SHP77 treated with DMSO at 0.1 percent for 48 hours (cell line): ENCODE measurements at regions not wholly inside any gene's neighbourhood (a gene's known extent, or its start where the extent isn't known, plus 50 kb on each side); places are given as distances from the start of the nearest gene placed in this dataset.
"Not testable (repeated sequence)": the region's sequence is repeated elsewhere in the genome, so short reads cannot be mapped to it uniquely, and the experiment has no call there.

Experiments used
- DNase-seq: peaks from one replicate; lab custom pipeline; 2025; lab: John Stamatoyannopoulos, UW

- DNase-seq: no peak
Measured at GRCh38 chr4:60344908-60345307, 855.2 kb upstream of the ADGRL3 start.

GRCh38 chr4:60345392-60345791 lies 854.7 kb upstream of the ADGRL3 start:
- no peak for DNase-seq

- no peak for DNase-seq
Measured at GRCh38 chr4:60359746-60360367, 840.3 kb upstream of the ADGRL3 start.

GRCh38 chr4:60365176-60365575 lies 835.0 kb upstream of the ADGRL3 start:
- no peak for DNase-seq

GRCh38 chr4:60366661-60367060 lies 833.5 kb upstream of the ADGRL3 start:
- no peak for DNase-seq

- no peak for DNase-seq
Measured at GRCh38 chr4:60368986-60369385, 831.1 kb upstream of the ADGRL3 start.

- DNase-seq: no peak
Measured at GRCh38 chr4:60378010-60378409, 822.1 kb upstream of the ADGRL3 start.

GRCh38 chr4:60384516-60384915 lies 815.6 kb upstream of the ADGRL3 start:
- no peak for DNase-seq

GRCh38 chr4:60389633-60390032 lies 810.5 kb upstream of the ADGRL3 start:
- no peak for DNase-seq

- DNase-seq: peak; percentile 10
Measured at GRCh38 chr4:60396341-60397049, 803.6 kb upstream of the ADGRL3 start.

GRCh38 chr4:60400593-60400992 lies 799.5 kb upstream of the ADGRL3 start:
- DNase-seq: no peak

GRCh38 chr4:60404027-60404426 lies 796.1 kb upstream of the ADGRL3 start:
- no peak for DNase-seq

GRCh38 chr4:60422439-60422838 lies 777.7 kb upstream of the ADGRL3 start:
- DNase-seq: no peak

GRCh38 chr4:60423573-60424184 lies 776.4 kb upstream of the ADGRL3 start:
- DNase-seq: not testable (repeated sequence)

- DNase-seq: no peak
Measured at GRCh38 chr4:60432911-60433310, 767.2 kb upstream of the ADGRL3 start.

- DNase-seq: no peak
Measured at GRCh38 chr4:60443068-60443467, 757.1 kb upstream of the ADGRL3 start.

- DNase-seq: no peak
Measured at GRCh38 chr4:60443796-60444195, 756.3 kb upstream of the ADGRL3 start.

- no peak for DNase-seq
Measured at GRCh38 chr4:60450054-60450453, 750.1 kb upstream of the ADGRL3 start.

GRCh38 chr4:60452266-60452665 lies 747.9 kb upstream of the ADGRL3 start:
- DNase-seq: no peak

GRCh38 chr4:60455380-60455779 lies 744.7 kb upstream of the ADGRL3 start:
- no peak for DNase-seq

GRCh38 chr4:60461551-60461950 lies 738.6 kb upstream of the ADGRL3 start:
- no peak for DNase-seq

- no peak for DNase-seq
Measured at GRCh38 chr4:60463857-60464502, 736.1 kb upstream of the ADGRL3 start.

- DNase-seq: no peak
Measured at GRCh38 chr4:60482921-60483351, 717.2 kb upstream of the ADGRL3 start.
